ENCODE measurements at regions not wholly inside any gene's neighbourhood (a gene's known extent, or its start where the extent isn't known, plus 50 kb on each side); places are given as distances from the start of the nearest gene placed in this dataset.
"Not testable (repeated sequence)": the region's sequence is repeated elsewhere in the genome, so short reads cannot be mapped to it uniquely, and the experiment has no call there.

DNA sequence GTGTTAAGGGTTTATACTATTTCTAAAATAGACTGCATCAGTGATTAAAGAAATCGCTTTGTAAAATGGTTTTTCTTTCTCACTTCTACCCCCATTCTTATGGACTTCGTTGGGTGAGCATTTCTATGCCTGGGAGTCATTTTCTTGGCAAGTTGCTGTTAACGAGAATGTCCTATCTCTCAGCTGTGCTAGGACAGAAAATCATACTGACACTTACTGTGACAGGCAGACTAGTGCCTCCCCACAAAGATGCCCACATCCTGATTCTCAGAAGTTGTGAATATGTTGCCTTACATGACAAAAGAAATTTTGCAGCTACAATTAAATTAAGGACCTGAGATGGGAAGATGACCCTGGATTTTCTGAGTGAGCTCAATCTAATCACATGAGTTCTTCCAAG lies 65.1 kb upstream of the NMUR2 start:
- H3K4me3 ChIP-seq (ENCODE audit: low read depth, poor library complexity, severe bottlenecking) = no peak overlapping the region
- intact Hi-C loops (cut with DNase I; ENCODE audit: low total_unique reads) = no loop called here
- TF ChIP-seq, protein P1, sequence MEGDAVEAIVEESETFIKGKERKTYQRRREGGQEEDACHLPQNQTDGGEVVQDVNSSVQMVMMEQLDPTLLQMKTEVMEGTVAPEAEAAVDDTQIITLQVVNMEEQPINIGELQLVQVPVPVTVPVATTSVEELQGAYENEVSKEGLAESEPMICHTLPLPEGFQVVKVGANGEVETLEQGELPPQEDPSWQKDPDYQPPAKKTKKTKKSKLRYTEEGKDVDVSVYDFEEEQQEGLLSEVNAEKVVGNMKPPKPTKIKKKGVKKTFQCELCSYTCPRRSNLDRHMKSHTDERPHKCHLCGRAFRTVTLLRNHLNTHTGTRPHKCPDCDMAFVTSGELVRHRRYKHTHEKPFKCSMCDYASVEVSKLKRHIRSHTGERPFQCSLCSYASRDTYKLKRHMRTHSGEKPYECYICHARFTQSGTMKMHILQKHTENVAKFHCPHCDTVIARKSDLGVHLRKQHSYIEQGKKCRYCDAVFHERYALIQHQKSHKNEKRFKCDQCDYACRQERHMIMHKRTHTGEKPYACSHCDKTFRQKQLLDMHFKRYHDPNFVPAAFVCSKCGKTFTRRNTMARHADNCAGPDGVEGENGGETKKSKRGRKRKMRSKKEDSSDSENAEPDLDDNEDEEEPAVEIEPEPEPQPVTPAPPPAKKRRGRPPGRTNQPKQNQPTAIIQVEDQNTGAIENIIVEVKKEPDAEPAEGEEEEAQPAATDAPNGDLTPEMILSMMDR (IDR thresholded peaks at IDR 0.05) = no peak
- no peak for TF ChIP-seq POLR2A (IDR thresholded peaks at IDR 0.05)
- WGBS, 2 donors = 61 to 62% methylated on average over 3 of the region's 3 CpGs
- no peak for DNase-seq (ENCODE audit: low spot score in 2 of 2)

DNA sequence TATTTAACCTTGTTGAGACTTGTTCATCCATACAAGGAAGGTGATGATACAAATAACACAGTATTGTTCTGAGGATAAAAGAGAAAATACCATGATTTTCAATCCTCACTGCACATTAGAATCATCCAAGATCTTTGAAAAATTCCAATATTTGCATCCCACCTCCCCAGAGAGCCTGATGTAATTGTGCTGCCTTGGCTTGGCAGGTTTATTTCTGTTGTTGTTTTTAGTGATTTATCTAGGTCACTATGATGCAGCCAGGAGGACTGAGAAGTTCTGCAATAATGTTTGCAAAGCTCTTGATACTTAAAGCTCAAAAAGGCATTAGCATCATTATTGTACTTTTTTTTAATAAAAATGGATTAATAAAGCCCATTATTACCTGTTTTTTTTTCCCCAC lies 67.0 kb upstream of the NMUR2 start:
- TF ChIP-seq POLR2A (IDR thresholded peaks at IDR 0.05) = no peak
- TF ChIP-seq, protein P1 (IDR thresholded peaks at IDR 0.05) = no peak
- no peak overlapping the region for H3K4me3 ChIP-seq (ENCODE audit: low read depth, poor library complexity, severe bottlenecking)
- intact Hi-C loops (cut with DNase I; ENCODE audit: low total_unique reads) = no loop called here
- no peak for DNase-seq (ENCODE audit: low spot score in 2 of 2)

DNA sequence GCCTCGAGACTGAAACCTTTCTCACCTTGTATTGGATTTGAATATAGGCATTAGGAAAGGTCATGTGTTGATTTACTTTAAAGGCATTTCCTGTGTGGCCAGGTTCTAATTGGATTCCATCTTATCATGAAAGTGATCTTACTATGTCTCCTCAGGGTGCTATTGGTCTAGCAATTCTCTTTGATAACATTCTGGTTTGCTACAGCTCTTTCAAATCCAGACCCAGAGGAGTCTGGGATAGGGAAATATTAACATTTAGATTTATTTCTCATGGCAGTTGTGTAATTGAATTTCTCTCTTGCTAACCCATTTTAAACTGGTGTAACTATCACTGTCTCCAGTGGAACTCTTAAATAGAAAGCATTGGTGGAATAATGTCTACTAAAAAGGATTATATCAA lies 69.9 kb upstream of the NMUR2 start:
- WGBS, 2 donors = 55 to 70% methylated on average over 1 of the region's 1 CpG
- DNase-seq (ENCODE audit: low spot score in 2 of 2) = no peak
- TF ChIP-seq, protein P1 (IDR thresholded peaks at IDR 0.05) = no peak
- no peak for TF ChIP-seq POLR2A (IDR thresholded peaks at IDR 0.05)
- H3K4me3 ChIP-seq (ENCODE audit: low read depth, poor library complexity, severe bottlenecking) = no peak overlapping the region
- intact Hi-C loops (cut with DNase I; ENCODE audit: low total_unique reads) = no loop called here

DNA sequence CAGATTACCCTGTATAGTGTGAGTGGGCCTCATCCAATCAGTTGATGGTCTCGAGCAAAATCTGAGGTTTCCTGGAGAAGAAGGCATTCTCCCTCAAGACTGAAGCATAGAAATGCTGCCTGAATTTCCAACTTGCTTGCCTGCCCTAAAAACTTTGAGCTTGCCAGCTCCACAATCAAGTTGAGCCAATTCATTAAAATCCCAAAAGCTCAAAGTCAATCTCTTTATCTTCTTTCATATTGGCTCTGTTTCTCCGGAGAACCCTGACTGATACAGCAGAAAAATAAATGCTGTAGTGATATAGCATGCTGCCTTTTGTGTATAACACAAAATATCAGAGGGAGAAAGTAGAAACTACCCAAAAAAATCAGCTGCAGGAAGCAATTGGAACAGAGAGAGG lies 72.5 kb upstream of the NMUR2 start:
- WGBS, 2 donors = 70 to 81% methylated on average over 2 of the region's 2 CpGs
- no peak for TF ChIP-seq POLR2A (IDR thresholded peaks at IDR 0.05)
- TF ChIP-seq, protein P1 (IDR thresholded peaks at IDR 0.05) = no peak
- intact Hi-C loops (cut with DNase I; ENCODE audit: low total_unique reads) = no loop called here
- no peak for DNase-seq (ENCODE audit: low spot score in 2 of 2)
- no peak overlapping the region for H3K4me3 ChIP-seq (ENCODE audit: low read depth, poor library complexity, severe bottlenecking)

DNA sequence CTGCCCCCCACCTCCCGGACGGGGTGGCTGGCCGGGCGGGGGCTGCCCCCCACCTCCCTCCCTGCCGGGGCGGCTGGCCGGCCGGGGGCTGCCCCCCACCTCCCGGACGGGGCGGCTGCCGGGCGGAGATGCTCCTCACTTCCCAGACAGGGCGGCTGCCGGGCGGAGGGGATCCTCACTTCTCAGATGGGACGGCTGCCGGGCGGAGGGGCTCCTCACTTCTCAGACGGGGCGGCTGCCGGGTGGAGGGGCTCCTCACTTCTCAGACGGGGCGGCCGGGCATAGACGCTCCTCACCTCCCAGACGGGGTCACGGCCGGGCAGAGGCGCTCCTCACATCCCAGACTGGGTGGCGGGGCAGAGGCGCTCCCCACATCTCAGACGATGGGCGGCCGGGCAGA lies 74.8 kb upstream of the NMUR2 start:
- 94% methylated on average over 15 of the region's 35 CpGs; no CpG with 5 or more reads in 1 of the 2 donors for WGBS, 2 donors
- intact Hi-C loops (cut with DNase I; ENCODE audit: low total_unique reads); H3K4me3 ChIP-seq (ENCODE audit: low read depth, poor library complexity, severe bottlenecking); DNase-seq (ENCODE audit: low spot score in 2 of 2): not testable (repeated sequence)

DNA sequence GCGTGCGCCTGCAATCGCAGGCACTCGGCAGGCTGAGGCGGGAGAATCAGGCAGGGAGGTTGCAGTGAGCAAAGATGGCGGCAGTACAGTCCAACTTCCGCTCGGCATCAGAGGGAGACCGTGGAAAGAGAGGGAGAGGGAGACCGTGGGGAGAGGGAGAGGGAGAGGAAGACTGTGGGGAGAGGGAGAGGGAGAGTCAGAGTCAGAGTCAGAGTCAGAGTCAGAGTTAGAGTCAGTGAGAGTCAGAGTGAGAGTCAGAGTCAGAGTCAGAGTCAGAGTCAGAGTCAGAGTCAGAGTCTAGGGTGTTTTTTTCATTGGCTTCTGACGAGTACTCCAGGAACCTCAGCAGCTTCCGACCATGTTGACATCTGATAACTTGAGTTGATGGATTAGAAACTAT lies 75.6 kb upstream of the NMUR2 start:
- H3K4me3 ChIP-seq (ENCODE audit: low read depth, poor library complexity, severe bottlenecking); DNase-seq (ENCODE audit: low spot score in 2 of 2); intact Hi-C loops (cut with DNase I; ENCODE audit: low total_unique reads): not testable (repeated sequence)
- WGBS, 2 donors = 88 to 92% methylated on average over 12 of the region's 12 CpGs

DNA sequence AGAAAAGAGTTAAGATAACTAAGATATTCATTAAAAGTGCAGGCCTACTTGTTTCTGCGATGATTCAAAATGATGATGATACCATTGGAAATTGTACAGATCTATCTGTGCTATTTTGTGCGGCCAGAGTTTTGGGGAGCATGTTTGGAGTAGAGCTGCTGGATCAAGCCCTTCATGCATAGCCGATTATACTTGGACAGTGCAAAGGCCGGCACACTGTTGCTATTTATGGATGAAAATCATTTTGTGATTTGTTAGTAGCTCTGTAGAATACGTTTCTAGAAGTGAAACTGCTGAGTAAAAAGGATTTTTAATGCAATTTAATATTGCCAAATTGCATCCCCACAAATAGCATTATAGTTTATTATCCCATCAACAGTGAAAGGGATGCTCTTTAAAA lies 82.1 kb upstream of the NMUR2 start:
- DNase-seq (ENCODE audit: low spot score in 2 of 2) = no peak
- 80 to 82% methylated on average over 5 of the region's 5 CpGs for WGBS, 2 donors
- no peak overlapping the region for H3K4me3 ChIP-seq (ENCODE audit: low read depth, poor library complexity, severe bottlenecking)
- TF ChIP-seq POLR2A (IDR thresholded peaks at IDR 0.05) = no peak
- TF ChIP-seq, protein P1 (IDR thresholded peaks at IDR 0.05) = no peak
- intact Hi-C loops (cut with DNase I; ENCODE audit: low total_unique reads) = no loop called here

Measured in lower leg skin (tissue), 4 donors.